A549 (cell line): ENCODE measurements at regions not wholly inside any gene's neighbourhood (a gene's known extent, or its start where the extent isn't known, plus 50 kb on each side); places are given as distances from the start of the nearest gene placed in this dataset.
"Not testable (repeated sequence)": the region's sequence is repeated elsewhere in the genome, so short reads cannot be mapped to it uniquely, and the experiment has no call there.

Source experiments
- ATAC-seq, 2 experiments: fragments of 200-7000 bp in 1 of 2; fragments of >200 bp in 1 of 2; cut with Nextera tagmentation in 1 of 2; cut with Tn5 transposase in 1 of 2; 3 replicates each; pipeline versions ENCODE4 v1.8.0 to v1.9.1; 2018 to 2020; ENCODE audit warnings: mild to moderate bottlenecking in 1 of 2, moderate library complexity in 1 of 2
- CTCF ChIA-PET: fragments of 300-600 bp; sonication (Branson Sonifier 250); formaldehyde crosslinking; extraction: SDS; loops from one replicate; lab custom pipeline; 2021; ENCODE audit warnings: antibody characterized with exemption, inconsistent platforms; lab: Yijun Ruan, JAX
- POLR2A ChIA-PET: fragments of 350-600 bp; formaldehyde crosslinking; extraction: SDS; loops from one replicate; lab custom pipeline; 2021; ENCODE audit warnings: antibody characterized with exemption, inconsistent platforms; lab: Yijun Ruan, JAX
- DNase-seq, 2 experiments: peaks; one replicate each; pipeline versions ENCODE4 v3.0.0 to v3.0.0-alpha.2; 2011 to 2016; ENCODE audit warnings: low read depth in 1 of 2, low spot score in 1 of 2
- FAIRE-seq: peaks from 2 replicates; lab custom pipeline; 2011; peaks lifted over from hg19 to GRCh38; lab: Jason Lieb, UNC
- H3K27ac ChIP-seq, 2 experiments: fragments of >200 bp; sonication (Bioruptor Twin); formaldehyde crosslinking; 3 replicates each; pipeline ENCODE4 v1.5.1; 2016 to 2017
- H3K4me1 ChIP-seq: fragments of >200 bp; sonication (Bioruptor Twin); formaldehyde crosslinking; 3 replicates; pipeline ENCODE4 v1.6.1; 2016
- H3K4me2 ChIP-seq: fragments of >200 bp; sonication (Bioruptor Twin); formaldehyde crosslinking; 3 replicates; pipeline ENCODE4 v1.6.1; 2016
- H3K4me3 ChIP-seq: fragments of >200 bp; sonication (Bioruptor Twin); formaldehyde crosslinking; 3 replicates; pipeline ENCODE4 v1.5.1; 2016
- H3K9me3 ChIP-seq: fragments of >200 bp; sonication (Bioruptor Twin); formaldehyde crosslinking; 3 replicates; pipeline ENCODE4 v1.6.1; 2016
- CBX2 ChIP-seq: fragments of 200-600 bp; sonication (generic); IDR thresholded peaks from 2 replicates; pipeline ENCODE4 v1.6.1; 2016; ENCODE audit warnings: low read depth, mild to moderate bottlenecking, borderline replicate concordance
- CEBPB ChIP-seq, 2 experiments: fragments of >200 bp in 1 of 2; sonication (Bioruptor Twin) in 1 of 2; formaldehyde crosslinking in 1 of 2; IDR thresholded peaks; 2 replicates each; pipeline ENCODE4 v1.6.1; 2012 to 2016
- E2F6 ChIP-seq: IDR thresholded peaks from 2 replicates; pipeline ENCODE4 v1.6.1; 2012; ENCODE audit warnings: low read depth, borderline replicate concordance
- ESRRA ChIP-seq: fragments of 150-350 bp; IDR thresholded peaks from 2 replicates; pipeline ENCODE4 v1.6.1; 2014; ENCODE audit warnings: mild to moderate bottlenecking, low read length, borderline replicate concordance
- GATA3 ChIP-seq: IDR thresholded peaks from 2 replicates; pipeline ENCODE4 v1.6.1; 2012; ENCODE audit warnings: borderline replicate concordance
- HES2 ChIP-seq: fragments of >200 bp; sonication (Bioruptor Twin); formaldehyde crosslinking; IDR thresholded peaks from 2 replicates; pipeline ENCODE4 v1.6.1; 2016
- HEYL ChIP-seq: fragments of 250-450 bp; sonication (Bioruptor Pico); IDR thresholded peaks from 2 replicates; pipeline ENCODE4 v1.8.0; 2021; ENCODE audit warnings: mild to moderate bottlenecking, moderate library complexity
- HOXB13 ChIP-seq: fragments of 250-450 bp; sonication (Bioruptor Pico); IDR thresholded peaks from 2 replicates; pipeline ENCODE4 v1.5.0; 2020; ENCODE audit warnings: low read depth, mild to moderate bottlenecking, moderate library complexity
- JUN ChIP-seq, 2 experiments: fragments of >200 bp; sonication (Bioruptor Twin); formaldehyde crosslinking; IDR thresholded peaks; 2 replicates in 1 of 2; 3 replicates in 1 of 2; pipeline ENCODE4 v1.6.1; 2016 to 2017
- KDM1A ChIP-seq: fragments of 200-600 bp; sonication (generic); IDR thresholded peaks from 2 replicates; pipeline ENCODE4 v1.6.1; 2016; ENCODE audit warnings: low read depth, mild to moderate bottlenecking
- MAX ChIP-seq: IDR thresholded peaks from 2 replicates; pipeline ENCODE4 v1.6.1; 2012
- MAZ ChIP-seq: fragments of 150-350 bp; IDR thresholded peaks from 2 replicates; pipeline ENCODE4 v1.6.1; 2014; ENCODE audit warnings: antibody characterized with exemption, low read depth, low read length, borderline replicate concordance
- MYC ChIP-seq: IDR thresholded peaks from 2 replicates; pipeline ENCODE4 v1.6.1; 2012; ENCODE audit warnings: mild to moderate bottlenecking, inconsistent platforms, low read length, improper control_type of control experiment, borderline replicate concordance
- NR3C1 ChIP-seq: fragments of >200 bp; sonication (Bioruptor Twin); formaldehyde crosslinking; IDR thresholded peaks from 3 replicates; pipeline ENCODE4 v1.6.1; 2017
- POLR2AphosphoS2 ChIP-seq: conservative IDR thresholded peaks from 2 replicates; pipeline ENCODE4 v1.6.1; 2012; ENCODE audit warnings: low read length, improper control_type of control experiment, inconsistent platforms
- RARB ChIP-seq: fragments of 250-450 bp; sonication (Bioruptor Pico); IDR thresholded peaks from 2 replicates; pipeline ENCODE4 v1.8.0; 2021; ENCODE audit warnings: mild to moderate bottlenecking, moderate library complexity
- TFCP2L1 ChIP-seq: fragments of 250-450 bp; sonication (Bioruptor Pico); IDR thresholded peaks from 2 replicates; pipeline ENCODE4 v1.5.0; 2021; ENCODE audit warnings: mild to moderate bottlenecking
- USF2 ChIP-seq: fragments of 450-650 bp; IDR thresholded peaks from 2 replicates; pipeline ENCODE4 v1.6.1; 2014; ENCODE audit warnings: antibody characterized with exemption
- ZC3H11A ChIP-seq: fragments of 450-650 bp; IDR thresholded peaks from 2 replicates; pipeline ENCODE4 v1.6.1; 2014; ENCODE audit warnings: antibody characterized with exemption, mild to moderate bottlenecking
- ZFP36 ChIP-seq: fragments of 450-650 bp; IDR thresholded peaks from 2 replicates; pipeline ENCODE4 v1.6.1; 2014; ENCODE audit warnings: borderline replicate concordance; ENCODE audit not compliant: partially characterized antibody
- WGBS: methylation state at CpG from one replicate; pipeline ENCODE4 v1.1.6; 2017; ENCODE audit errors: missing lambda C conversion rate; 5-methylcytosine and 5-hydroxymethylcytosine counted together

- ChIA-PET CTCF (no interaction called here), POLR2A (no interaction called here)
- TF ChIP-seq USF2: no peak
- H3K4me2 ChIP-seq: no peak overlapping the region
- no peak for FAIRE-seq
- no peak overlapping the region for H3K27ac ChIP-seq
- 78% methylated on average over 4 of the region's 4 CpGs for WGBS
- H3K4me1 ChIP-seq: peaks cover 15% of the 10 kb centered on the region
- no peak for DNase-seq
- ATAC-seq: no peak
- H3K9me3 ChIP-seq: no peaks in the 10 kb centered on the region
- no peak overlapping the region for H3K4me3 ChIP-seq
Measured at GRCh38 chr7:12927635-12928434, 240.4 kb downstream of the ARL4A start.

- peak in 1 of 2 experiments; percentile 25; a peak in 1 of 6 replicates for ATAC-seq
- WGBS: 52% methylated on average over 1 of the region's 1 CpG
- Histone ChIP-seq H3K27ac (peak overlapping the region in 1 of 2 experiments; percentile 22; a peak in 1 of 6 replicates), H3K4me1 (peaks cover 15% of the 10 kb centered on the region), H3K9me3 (no peaks in the 10 kb centered on the region), H3K4me2 (peak overlapping the region; percentile 13; the same call in 2 of the 3 replicates), H3K4me3 (no peak overlapping the region)
- no peak for DNase-seq
- ChIA-PET CTCF (interaction anchor here (1.2 kb wide), 1 partner anchor 10 kb away, joined by 3 read pairs; no protein-coding TSS in a partner anchor), POLR2A (no interaction called here)
- no peak for FAIRE-seq
- TF ChIP-seq HEYL (CRISPR knock-in tag): no peak
- peak; percentile 27; the same call in 1 of the 2 replicates for TF ChIP-seq GATA3
Measured at GRCh38 chr7:12929476-12930140, 242.2 kb downstream of the ARL4A start.

- H3K4me1 ChIP-seq: peaks cover 15% of the 10 kb centered on the region
- 88% methylated on average over 2 of the region's 2 CpGs for WGBS
- no peak for ATAC-seq
- H3K9me3 ChIP-seq: no peaks in the 10 kb centered on the region
- POLR2A ChIA-PET: no interaction called here
- TF ChIP-seq MYC (no peak), CEBPB (IDR thresholded peaks at IDR 0.05) (peak in 1 of 2 experiments; percentile 37; a peak in 1 of 4 replicates)
- DNase-seq: no peak
- CTCF ChIA-PET: interaction anchor here (1.2 to 1.6 kb wide), 2 partner anchors 17 to 245 kb away, joined by 3 to 7 read pairs; no protein-coding TSS in a partner anchor
- H3K27ac ChIP-seq: no peak overlapping the region
- peak; percentile 51 for FAIRE-seq
- no peak overlapping the region for H3K4me3 ChIP-seq
- H3K4me2 ChIP-seq: no peak overlapping the region
Measured at GRCh38 chr7:12930534-12930933, 243.1 kb downstream of the ARL4A start.

GRCh38 chr7:12931465-12931864, 244.0 kb downstream of the ARL4A start:
- H3K4me2 ChIP-seq, H3K27ac ChIP-seq, ATAC-seq, FAIRE-seq, DNase-seq, H3K9me3 ChIP-seq, POLR2A ChIA-PET, H3K4me3 ChIP-seq: not testable (repeated sequence)
- CTCF ChIA-PET: interaction anchor here (1.2 to 1.6 kb wide), 2 partner anchors 18 to 246 kb away, joined by 3 to 7 read pairs; no protein-coding TSS in a partner anchor
- H3K4me1 ChIP-seq: peaks cover 15% of the 10 kb centered on the region
- WGBS: 93% methylated on average over 19 of the region's 19 CpGs

- H3K4me2 ChIP-seq: no peak overlapping the region
- TF ChIP-seq RARB (CRISPR knock-in tag): no peak
- no peak for TF ChIP-seq NR3C1
- no peak for TF ChIP-seq JUN (IDR thresholded peaks at IDR 0.05)
- TF ChIP-seq E2F6: no peak
- no peak for TF ChIP-seq HES2
- TF ChIP-seq KDM1A: no peak
- no peak for TF ChIP-seq CBX2
- no peak for TF ChIP-seq MAX
- TF ChIP-seq ZC3H11A: no peak
- no peak for TF ChIP-seq HOXB13 (CRISPR knock-in tag)
- TF ChIP-seq TFCP2L1 (CRISPR knock-in tag): no peak
- TF ChIP-seq ZFP36: no peak
- no peak for TF ChIP-seq ESRRA
- TF ChIP-seq POLR2AphosphoS2: no peak
- no peak for TF ChIP-seq MYC
- no peak for TF ChIP-seq MAZ
- ChIA-PET POLR2A (no interaction called here), CTCF (interaction anchor here (0.8 to 1.3 kb wide), 2 partner anchors 10 kb away, joined by 3 read pairs; no protein-coding TSS in a partner anchor)
- FAIRE-seq (no peak), ATAC-seq (no peak), DNase-seq (no peak)
- H3K27ac ChIP-seq: no peak overlapping the region
- 88% methylated on average over 11 of the region's 11 CpGs for WGBS
- H3K4me3 ChIP-seq: no peak overlapping the region
- H3K4me1 ChIP-seq: peaks cover 24% of the 10 kb centered on the region
- peaks cover 6% of the 10 kb centered on the region; the same call in 1 of the 3 replicates for H3K9me3 ChIP-seq
Measured at GRCh38 chr7:12939694-12940093, 252.3 kb downstream of the ARL4A start.
